Adrenal gland (tissue), 9 donors: ENCODE measurements at regions not wholly inside any gene's neighbourhood (a gene's known extent, or its start where the extent isn't known, plus 50 kb on each side); places are given as distances from the start of the nearest gene placed in this dataset.

Experiments
- DNase-seq, 7 donors: peaks; one replicate each; pipeline ENCODE4 v3.0.0-alpha.2; 2019 to 2020
- H3K27ac ChIP-seq, 5 donors: fragments of 200-600 bp; sonication (generic) in 4 of 5; 1 replicate in 3 of 5; 2 replicates in 2 of 5; pipeline versions ENCODE4 v1.5.1 to v1.8.0; 2016 to 2020; ENCODE audit warnings: mild to moderate bottlenecking in 1 of 5
- H3K27me3 ChIP-seq: fragments of 200-600 bp; 2 replicates; pipeline ENCODE4 v1.8.0; 2021
- H3K36me3 ChIP-seq, 2 donors: fragments of 200-600 bp; replicated peaks in 1 of 2; 1 replicate in 1 of 2; 2 replicates in 1 of 2; pipeline versions ENCODE4 v1.5.1 to v1.8.0; 2018 to 2022
- H3K4me1 ChIP-seq, 2 donors: fragments of 200-600 bp; replicated peaks in 1 of 2; 1 replicate in 1 of 2; 2 replicates in 1 of 2; pipeline versions ENCODE4 v1.5.1 to v1.8.0; 2018 to 2021
- H3K4me3 ChIP-seq, 4 donors: fragments of 200-600 bp; sonication (generic) in 3 of 4; one replicate each; pipeline ENCODE4 v1.5.1; 2016 to 2018
- H3K9me3 ChIP-seq, 3 donors: fragments of 200-600 bp; sonication (generic) in 1 of 3; replicated peaks in 1 of 3; 1 replicate in 2 of 3; 2 replicates in 1 of 3; pipeline versions ENCODE4 v1.5.1 to v1.8.0; 2016 to 2021
- POLR2A ChIP-seq, 2 donors: fragments of 450-650 bp; IDR thresholded peaks; one replicate each; pipeline ENCODE4 v1.6.1; 2017; ENCODE audit warnings: antibody characterized with exemption in 2 of 2, mild to moderate bottlenecking in 2 of 2, moderate library complexity in 1 of 2
- WGBS, 4 donors: extraction: QIAGEN DNeasy Blood & Tissue Kit in 2 of 4; methylation state at CpG; one replicate each; pipeline versions ENCODE4 v1.1.5 to v1.1.7; 2013 to 2017; 5-methylcytosine and 5-hydroxymethylcytosine counted together
- intact Hi-C, 2 donors: fragments of 100-400 bp; cut with DNase I; formaldehyde crosslinking; loops; one replicate each; pipeline versions ENCODE4 v1.14.1 to v1.15.0; 2022 to 2023
- TF ChIP-seq, protein P1 (sequence below), 6 experiments: fragments of 450-650 bp in 4 of 6; fragments of 200-600 bp in 2 of 6; sonication (generic) in 1 of 6; IDR thresholded peaks; 1 replicate in 5 of 6; 2 replicates in 1 of 6; pipeline versions ENCODE4 v1.5.1 to v1.8.0; 2016 to 2021; ENCODE audit warnings: antibody characterized with exemption in 6 of 6, mild to moderate bottlenecking in 2 of 6, moderate library complexity in 1 of 6
- donor health status: healthy with polysubstance abuse.
- donor health status: Bipolar disorder and iron deficiency.
- donor health status: DM: yes; HTN: yes; CAD: no.
- donor health status: DM: no; HTN: no; CAD: no.
- donor health status: DM: no; HTN: no; CAD: no.

DNA sequence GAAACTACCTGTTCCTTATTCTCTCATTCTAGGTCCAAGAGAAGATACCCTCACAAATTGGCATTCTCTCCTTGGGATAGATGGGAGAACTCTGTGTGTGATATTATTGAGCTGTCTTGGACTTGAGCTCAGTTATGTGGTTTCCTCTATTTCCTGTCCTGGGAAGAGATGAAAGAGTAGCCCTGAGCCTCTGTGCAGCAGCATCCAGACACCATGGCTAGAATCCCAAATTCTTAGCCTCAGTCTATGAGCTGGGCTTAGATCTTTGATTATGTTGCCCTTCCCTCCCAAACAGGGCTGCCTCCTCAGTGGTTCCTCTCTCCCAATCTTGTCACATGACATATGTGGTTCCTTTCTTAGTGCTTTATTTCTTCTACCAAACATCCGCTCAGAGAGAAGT, 290.7 kb downstream of the SPRY2 start:
- Histone ChIP-seq H3K4me3 (no peak overlapping the region), H3K9me3 (no peaks in the 10 kb centered on the region), H3K27me3 (no peaks in the 10 kb centered on the region), H3K27ac (no peak overlapping the region), H3K36me3 (no peaks in the 10 kb centered on the region), H3K4me1 (peaks cover 0 to 14% of the 10 kb centered on the region in 2 donors)
- TF ChIP-seq POLR2A (IDR thresholded peaks at IDR 0.05), result no peak
- TF ChIP-seq, protein P1, sequence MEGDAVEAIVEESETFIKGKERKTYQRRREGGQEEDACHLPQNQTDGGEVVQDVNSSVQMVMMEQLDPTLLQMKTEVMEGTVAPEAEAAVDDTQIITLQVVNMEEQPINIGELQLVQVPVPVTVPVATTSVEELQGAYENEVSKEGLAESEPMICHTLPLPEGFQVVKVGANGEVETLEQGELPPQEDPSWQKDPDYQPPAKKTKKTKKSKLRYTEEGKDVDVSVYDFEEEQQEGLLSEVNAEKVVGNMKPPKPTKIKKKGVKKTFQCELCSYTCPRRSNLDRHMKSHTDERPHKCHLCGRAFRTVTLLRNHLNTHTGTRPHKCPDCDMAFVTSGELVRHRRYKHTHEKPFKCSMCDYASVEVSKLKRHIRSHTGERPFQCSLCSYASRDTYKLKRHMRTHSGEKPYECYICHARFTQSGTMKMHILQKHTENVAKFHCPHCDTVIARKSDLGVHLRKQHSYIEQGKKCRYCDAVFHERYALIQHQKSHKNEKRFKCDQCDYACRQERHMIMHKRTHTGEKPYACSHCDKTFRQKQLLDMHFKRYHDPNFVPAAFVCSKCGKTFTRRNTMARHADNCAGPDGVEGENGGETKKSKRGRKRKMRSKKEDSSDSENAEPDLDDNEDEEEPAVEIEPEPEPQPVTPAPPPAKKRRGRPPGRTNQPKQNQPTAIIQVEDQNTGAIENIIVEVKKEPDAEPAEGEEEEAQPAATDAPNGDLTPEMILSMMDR (IDR thresholded peaks at IDR 0.05), result no peak
- 82 to 95% (median 87%) methylated on average over 1 of the region's 1 CpG for WGBS, 4 donors
- no peak for DNase-seq
- intact Hi-C loops, result no loop called here

GRCh38 chr13:80048802-80049201, 292.1 kb downstream of the SPRY2 start:
- Histone ChIP-seq H3K36me3 (no peaks in the 10 kb centered on the region), H3K27ac (peak overlapping the region in 1 of 5 donors; percentile 27)
- WGBS, 4 donors, result 0 to 4% (median 1%) methylated on average over 7 of the region's 7 CpGs

DNA sequence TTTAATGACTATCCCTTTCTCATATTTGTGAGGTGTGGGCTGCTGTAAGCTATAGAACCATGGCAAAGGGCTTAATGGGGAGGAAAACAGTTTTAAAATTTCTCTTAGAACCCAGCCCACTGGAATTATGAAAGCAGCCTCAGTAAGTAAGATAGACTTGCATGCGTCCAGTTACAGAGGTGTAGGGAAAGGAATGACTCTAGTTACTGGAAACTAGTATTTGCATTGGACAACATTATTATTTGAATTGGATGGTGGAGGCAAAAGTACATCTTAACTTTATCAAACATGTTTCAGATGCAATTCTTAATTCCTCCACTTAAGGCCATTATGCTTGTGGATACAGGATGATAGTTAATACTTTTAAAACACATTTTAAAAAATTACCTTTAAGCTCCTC, 292.9 kb downstream of the SPRY2 start:
- Histone ChIP-seq H3K4me3 (no peak overlapping the region), H3K4me1 (peaks cover 0 to 14% of the 10 kb centered on the region in 2 donors), H3K9me3 (no peaks in the 10 kb centered on the region), H3K36me3 (no peaks in the 10 kb centered on the region), H3K27ac (no peak overlapping the region), H3K27me3 (no peaks in the 10 kb centered on the region)
- intact Hi-C loops, result no loop called here
- 80 to 87% (median 82%) methylated on average over 1 of the region's 1 CpG for WGBS, 4 donors
- no peak for TF ChIP-seq POLR2A (IDR thresholded peaks at IDR 0.05)
- TF ChIP-seq, protein P1 (IDR thresholded peaks at IDR 0.05), result no peak
- DNase-seq, result no peak

More at GRCh38 chr13:80048802-80049201, 292.1 kb downstream of the SPRY2 start:
- Histone ChIP-seq H3K27me3 (no peaks in the 10 kb centered on the region), H3K4me3 (peak overlapping the region in 1 of 4 donors; percentile 13), H3K9me3 (no peaks in the 10 kb centered on the region), H3K4me1 (peaks cover 0 to 14% of the 10 kb centered on the region in 2 donors)
- no peak for TF ChIP-seq POLR2A (IDR thresholded peaks at IDR 0.05)
- TF ChIP-seq, protein P1 (IDR thresholded peaks at IDR 0.05), result no peak
- peak; percentile 71 to 91 (median 82) for DNase-seq
- intact Hi-C loops, result no loop called here

DNA sequence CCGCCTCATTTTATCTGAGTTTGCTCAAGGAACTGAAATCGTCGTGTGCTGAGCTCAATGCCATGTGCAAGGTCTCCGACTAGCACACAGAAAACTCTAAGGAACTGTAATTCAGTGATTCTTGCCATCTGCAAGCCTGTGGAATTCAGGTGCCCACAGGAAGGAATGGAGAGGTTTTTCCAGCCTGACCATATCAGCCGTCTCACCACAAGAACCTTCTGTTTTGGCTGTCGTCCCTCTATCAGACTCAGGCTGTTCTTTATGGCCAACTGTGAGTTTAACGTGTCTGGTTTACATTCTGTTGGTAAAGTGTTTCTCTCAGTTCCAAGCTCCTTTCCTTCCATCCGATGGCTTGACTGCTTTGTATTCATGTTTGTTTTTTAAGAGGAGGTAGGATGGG, 293.5 kb downstream of the SPRY2 start:
- peaks cover 0 to 14% of the 10 kb centered on the region in 2 donors for H3K4me1 ChIP-seq
- no peaks in the 10 kb centered on the region for H3K9me3 ChIP-seq
- TF ChIP-seq, protein P1 (IDR thresholded peaks at IDR 0.05), result no peak
- no peak for TF ChIP-seq POLR2A (IDR thresholded peaks at IDR 0.05)
- H3K4me3 ChIP-seq, result no peak overlapping the region
- no peak for DNase-seq
- no peak overlapping the region for H3K27ac ChIP-seq
- no peaks in the 10 kb centered on the region for H3K36me3 ChIP-seq
- intact Hi-C loops, result no loop called here
- H3K27me3 ChIP-seq, result no peaks in the 10 kb centered on the region
- 56 to 72% (median 62%) methylated on average over 8 of the region's 8 CpGs for WGBS, 4 donors
